PC-3 (cell line): ENCODE measurements at regions not wholly inside any gene's neighbourhood (a gene's known extent, or its start where the extent isn't known, plus 50 kb on each side); places are given as distances from the start of the nearest gene placed in this dataset.

Source experiments
- CTCF ChIP-seq: fragments of 300-600 bp; sonication (generic); conservative IDR thresholded peaks from 2 replicates; pipeline ENCODE4 v1.5.1; 2017; ENCODE audit warnings: antibody characterized with exemption, low read depth, mild to moderate bottlenecking, low read length
- EZH2 ChIP-seq: fragments of 300-600 bp; sonication (generic); IDR thresholded peaks from one replicate; pipeline ENCODE4 v1.6.1; 2017; ENCODE audit warnings: antibody characterized with exemption, mild to moderate bottlenecking, low read length; ENCODE audit not compliant: unreplicated experiment

GRCh38 chr10:117931078-117931477, 115.7 kb downstream of the RAB11FIP2 start:
- TF ChIP-seq CTCF: no peak
- TF ChIP-seq EZH2: no peak
